IMR-90 (cell line): ENCODE measurements at regions not wholly inside any gene's neighbourhood (a gene's known extent, or its start where the extent isn't known, plus 50 kb on each side); places are given as distances from the start of the nearest gene placed in this dataset.

ENCODE experiments used
- ATAC-seq: fragments of 200-7000 bp; cut with Tn5 transposase; 2 replicates; pipeline ENCODE4 v1.9.1; 2020; ENCODE audit warnings: low read depth, mild to moderate bottlenecking, moderate library complexity
- BruUV-seq: library from RNA; stranded (reverse); fragments of 400-500 nt; replicated peaks from 2 replicates; lab custom pipeline; 2021; lab: Mats Ljungman, UMichigan
- CTCF ChIA-PET: fragments of 300-600 bp; formaldehyde crosslinking; extraction: SDS; loops from one replicate; lab custom pipeline; 2021; ENCODE audit warnings: antibody characterized with exemption; lab: Yijun Ruan, JAX
- POLR2A ChIA-PET: fragments of 300-600 bp; sonication (Branson Sonifier 250); formaldehyde crosslinking; loops from one replicate; lab custom pipeline; 2022; ENCODE audit warnings: antibody characterized with exemption; ENCODE audit not compliant: unreplicated experiment; lab: Charles Lee
- DNase-seq: peaks from one replicate; pipeline ENCODE4 v3.0.0; 2013
- H2AFZ ChIP-seq: replicated peaks from 2 replicates; pipeline ENCODE3; 2013; ENCODE audit warnings: low read length, mild to moderate bottlenecking; ENCODE audit not compliant: poor library complexity
- H2AK5ac ChIP-seq: 2 replicates; pipeline ENCODE4 v1.6.1; 2013; ENCODE audit warnings: low read depth, low read length, inconsistent platforms
- H2AK9ac ChIP-seq: replicated peaks from 2 replicates; pipeline ENCODE3; 2013; ENCODE audit warnings: mild to moderate bottlenecking, low read depth, low read length, moderate library complexity; ENCODE audit not compliant: poor library complexity
- H2BK120ac ChIP-seq: 2 replicates; pipeline ENCODE4 v1.6.1; 2013; ENCODE audit warnings: low read depth, low read length, inconsistent platforms
- H2BK15ac ChIP-seq: 3 replicates; pipeline ENCODE4 v1.6.1; 2013; ENCODE audit warnings: low read depth, low read length, inconsistent platforms
- H2BK20ac ChIP-seq: 2 replicates; pipeline ENCODE4 v1.6.1; 2013; ENCODE audit warnings: low read depth, mild to moderate bottlenecking, inconsistent platforms, low read length, moderate library complexity
- H2BK5ac ChIP-seq: 2 replicates; pipeline ENCODE4 v1.6.1; 2013; ENCODE audit warnings: mild to moderate bottlenecking, low read depth, low read length, inconsistent platforms; ENCODE audit not compliant: poor library complexity, severe bottlenecking
- H3K14ac ChIP-seq: replicated peaks from 2 replicates; pipeline ENCODE4 v1.6.1; 2013; ENCODE audit warnings: low read depth, low read length, inconsistent platforms
- H3K18ac ChIP-seq: 2 replicates; pipeline ENCODE4 v1.6.1; 2013; ENCODE audit warnings: low read depth, low read length, control low read depth
- H3K23ac ChIP-seq: 2 replicates; pipeline ENCODE4 v1.6.1; 2013; ENCODE audit warnings: low read depth, low read length, inconsistent platforms
- H3K27ac ChIP-seq: 2 replicates; pipeline ENCODE4 v1.5.1; 2013; ENCODE audit warnings: mild to moderate bottlenecking, control low read depth, low read length; ENCODE audit not compliant: insufficient read depth
- H3K27me3 ChIP-seq: 2 replicates; pipeline ENCODE4 v1.6.1; 2013; ENCODE audit warnings: low read length; ENCODE audit not compliant: control insufficient read depth, insufficient read depth
- H3K36me3 ChIP-seq: 2 replicates; pipeline ENCODE4 v1.6.1; 2013; ENCODE audit warnings: low read length, mixed read lengths; ENCODE audit not compliant: control insufficient read depth, insufficient read depth
- H3K4ac ChIP-seq: 2 replicates; pipeline ENCODE4 v1.6.1; 2013; ENCODE audit warnings: low read depth, low read length, inconsistent platforms
- H3K4me1 ChIP-seq: 2 replicates; pipeline ENCODE4 v1.6.1; 2013; ENCODE audit warnings: low read length, mixed read lengths; ENCODE audit not compliant: control insufficient read depth, insufficient read depth
- H3K4me2 ChIP-seq: 2 replicates; pipeline ENCODE4 v1.6.1; 2013; ENCODE audit warnings: low read depth, mild to moderate bottlenecking, control low read depth, low read length, moderate library complexity
- H3K4me3 ChIP-seq: 2 replicates; pipeline ENCODE4 v1.5.1; 2013; ENCODE audit warnings: low read depth, mild to moderate bottlenecking, control low read depth, low read length, moderate library complexity; ENCODE audit not compliant: insufficient read depth
- H3K56ac ChIP-seq: 2 replicates; pipeline ENCODE4 v1.6.1; 2013; ENCODE audit warnings: low read length, inconsistent platforms; ENCODE audit not compliant: insufficient read depth; ENCODE audit errors: extremely low read depth
- H3K79me1 ChIP-seq, 2 experiments: 2 replicates each; pipeline ENCODE4 v1.6.1; 2013; ENCODE audit warnings: low read length in 2 of 2, inconsistent platforms in 1 of 2, low read depth in 1 of 2
- H3K9ac ChIP-seq: 2 replicates; pipeline ENCODE4 v1.6.1; 2013; ENCODE audit warnings: low read depth, low read length, control low read depth
- H3K9me1 ChIP-seq: 2 replicates; pipeline ENCODE4 v1.6.1; 2013; ENCODE audit warnings: low read length, inconsistent platforms; ENCODE audit not compliant: insufficient read depth
- H3K9me3 ChIP-seq: 2 replicates; pipeline ENCODE4 v1.6.1; 2013; ENCODE audit warnings: low read length; ENCODE audit not compliant: control insufficient read depth, insufficient read depth
- H4K20me1 ChIP-seq: 2 replicates; pipeline ENCODE4 v1.6.1; 2013; ENCODE audit warnings: low read length, inconsistent platforms; ENCODE audit not compliant: insufficient read depth
- H4K5ac ChIP-seq: 2 replicates; pipeline ENCODE4 v1.6.1; 2013; ENCODE audit warnings: mild to moderate bottlenecking, low read depth, low read length, control low read depth
- H4K8ac ChIP-seq, 2 experiments: 2 replicates each; pipeline ENCODE4 v1.6.1; 2013; ENCODE audit warnings: low read depth in 2 of 2, low read length in 2 of 2, control low read depth in 1 of 2, inconsistent platforms in 1 of 2
- H4K91ac ChIP-seq: 2 replicates; pipeline ENCODE4 v1.6.1; 2013; ENCODE audit warnings: low read depth, low read length, inconsistent platforms; ENCODE audit not compliant: insufficient read depth
- BHLHE40 ChIP-seq: fragments of 150-350 bp; IDR thresholded peaks from 2 replicates; pipeline ENCODE4 v1.6.1; 2016; ENCODE audit warnings: mild to moderate bottlenecking, low read depth, low read length
- CEBPB ChIP-seq: IDR thresholded peaks from 2 replicates; pipeline ENCODE4 v1.6.1; 2012; ENCODE audit warnings: low read depth, low read length, improper control_type of control experiment
- CHD1 ChIP-seq: IDR thresholded peaks from 2 replicates; pipeline ENCODE4 v1.6.1; 2012; ENCODE audit warnings: low read depth, low read length, improper control_type of control experiment
- CTCF ChIP-seq: conservative IDR thresholded peaks from 2 replicates; pipeline ENCODE4 v1.5.1; 2012; ENCODE audit warnings: mild to moderate bottlenecking, low read depth, low read length, improper control_type of control experiment
- FOS ChIP-seq: fragments of 150-350 bp; IDR thresholded peaks from 2 replicates; pipeline ENCODE4 v1.6.1; 2016; ENCODE audit warnings: low read depth, low read length
- MAFK ChIP-seq: IDR thresholded peaks from 2 replicates; pipeline ENCODE4 v1.6.1; 2012; ENCODE audit warnings: low read depth, low read length, improper control_type of control experiment
- MAZ ChIP-seq: IDR thresholded peaks from 2 replicates; pipeline ENCODE4 v1.6.1; 2012; ENCODE audit warnings: low read depth, mild to moderate bottlenecking, low read length, improper control_type of control experiment, moderate library complexity, borderline replicate concordance
- NFE2L2 ChIP-seq: fragments of 150-350 bp; IDR thresholded peaks from 2 replicates; pipeline ENCODE4 v1.6.1; 2016; ENCODE audit warnings: low read depth, mild to moderate bottlenecking, low read length
- POLR2A ChIP-seq: IDR thresholded peaks from 2 replicates; pipeline ENCODE4 v1.6.1; 2012; ENCODE audit warnings: mild to moderate bottlenecking, low read depth, low read length
- RAD21 ChIP-seq: IDR thresholded peaks from 2 replicates; pipeline ENCODE4 v1.6.1; 2012; ENCODE audit warnings: low read length, improper control_type of control experiment
- RCOR1 ChIP-seq: IDR thresholded peaks from 2 replicates; pipeline ENCODE4 v1.6.1; 2012; ENCODE audit warnings: mild to moderate bottlenecking, low read length, improper control_type of control experiment; ENCODE audit not compliant: insufficient replicate concordance
- RFX5 ChIP-seq: IDR thresholded peaks from 2 replicates; pipeline ENCODE4 v1.8.0; 2012; ENCODE audit warnings: low read depth, mild to moderate bottlenecking, low read length, moderate library complexity
- SMC3 ChIP-seq: fragments of 150-350 bp; IDR thresholded peaks from 2 replicates; pipeline ENCODE4 v1.6.1; 2016; ENCODE audit warnings: low read depth, mild to moderate bottlenecking, antibody characterized with exemption, low read length, moderate library complexity
- WGBS, 2 experiments: methylation state at CpG; one replicate each; pipeline versions ENCODE4 v1.1.5 to v1.1.7; 2013; ENCODE audit warnings: missing lambda C conversion rate in 2 of 2; ENCODE audit not compliant: insufficient read length in 1 of 2; ENCODE audit errors: extremely low coverage in 2 of 2; 5-methylcytosine and 5-hydroxymethylcytosine counted together
- dilution Hi-C: fragments of 300-500 bp; cut with HindIII; formaldehyde crosslinking; loops from one replicate; pipeline ENCODE4 v1.14.3; 2018; ENCODE audit warnings: low sequenced_read_pairs; ENCODE audit not compliant: unreplicated experiment
- in situ Hi-C: fragments of 300-500 bp; cut with MboI; formaldehyde crosslinking; loops from 3 replicates; pipeline ENCODE4 v1.14.3; 2019; ENCODE audit warnings: low sequenced_read_pairs, inconsistent platforms, mixed read lengths
- intact Hi-C: fragments of 100-400 bp; cut with micrococcal nuclease; formaldehyde crosslinking; loops from 2 replicates; pipeline ENCODE4 v1.10.0; 2022
- TF ChIP-seq, protein P1 (sequence below): fragments of 150-350 bp; IDR thresholded peaks from 2 replicates; pipeline ENCODE4 v1.6.1; 2016; ENCODE audit warnings: low read depth, mild to moderate bottlenecking, low read length, moderate library complexity, borderline replicate concordance
- TF ChIP-seq, protein P2 (sequence below): fragments of 150-350 bp; IDR thresholded peaks from 2 replicates; pipeline ENCODE4 v1.6.1; 2017; ENCODE audit warnings: mild to moderate bottlenecking, antibody characterized with exemption, low read length, low read depth

GRCh38 chr2:45275242-45275805 is 266.1 kb upstream of the SIX2 start:
- no peak overlapping the region for H3K4me2 ChIP-seq
- H2BK15ac ChIP-seq, result no peak overlapping the region
- H2AFZ ChIP-seq, result no peak overlapping the region
- no peak overlapping the region for H4K5ac ChIP-seq
- H2AK9ac ChIP-seq, result no peak overlapping the region
- peak; percentile 57 for DNase-seq
- 80% methylated on average over 1 of the region's 4 CpGs; no CpG with 5 or more reads in 1 of the 2 experiments for WGBS, 2 experiments
- no peaks in the 10 kb centered on the region for H3K79me1 ChIP-seq
- ATAC-seq, result peak; percentile 59; the same call in 1 of the 2 replicates
- H3K9ac ChIP-seq, result no peak overlapping the region
- H3K9me1 ChIP-seq, result no peaks in the 10 kb centered on the region
- no peak overlapping the region for H3K4ac ChIP-seq
- H3K4me3 ChIP-seq, result no peak overlapping the region
- no peaks in the 10 kb centered on the region for H3K36me3 ChIP-seq
- H4K8ac ChIP-seq, result no peak overlapping the region
- H4K91ac ChIP-seq, result no peak overlapping the region
- H4K20me1 ChIP-seq, result no peaks in the 10 kb centered on the region
- intact Hi-C loops, result no loop called here
- no peak overlapping the region for H2AK5ac ChIP-seq
- ChIA-PET CTCF (no interaction called here), POLR2A (no interaction called here)
- BruUV-seq, result no TSS peak
- H2BK120ac ChIP-seq, result no peak overlapping the region
- H3K23ac ChIP-seq, result no peak overlapping the region
- H3K4me1 ChIP-seq, result peaks cover 12% of the 10 kb centered on the region; the same call in 1 of the 2 replicates
- H3K9me3 ChIP-seq, result no peaks in the 10 kb centered on the region; the same call in 1 of the 2 replicates
- dilution Hi-C loops, result no loop called here
- no peak for TF ChIP-seq BHLHE40
- no peak for TF ChIP-seq CHD1
- TF ChIP-seq RAD21, result no peak
- TF ChIP-seq, protein P1, sequence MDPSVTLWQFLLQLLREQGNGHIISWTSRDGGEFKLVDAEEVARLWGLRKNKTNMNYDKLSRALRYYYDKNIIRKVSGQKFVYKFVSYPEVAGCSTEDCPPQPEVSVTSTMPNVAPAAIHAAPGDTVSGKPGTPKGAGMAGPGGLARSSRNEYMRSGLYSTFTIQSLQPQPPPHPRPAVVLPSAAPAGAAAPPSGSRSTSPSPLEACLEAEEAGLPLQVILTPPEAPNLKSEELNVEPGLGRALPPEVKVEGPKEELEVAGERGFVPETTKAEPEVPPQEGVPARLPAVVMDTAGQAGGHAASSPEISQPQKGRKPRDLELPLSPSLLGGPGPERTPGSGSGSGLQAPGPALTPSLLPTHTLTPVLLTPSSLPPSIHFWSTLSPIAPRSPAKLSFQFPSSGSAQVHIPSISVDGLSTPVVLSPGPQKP, result no peak
- no peak for TF ChIP-seq POLR2A
- no peak for TF ChIP-seq FOS
- TF ChIP-seq RFX5, result no peak
- TF ChIP-seq SMC3, result no peak
- TF ChIP-seq RCOR1, result no peak
- no peak for TF ChIP-seq NFE2L2
- TF ChIP-seq MAZ, result no peak
- TF ChIP-seq, protein P2, sequence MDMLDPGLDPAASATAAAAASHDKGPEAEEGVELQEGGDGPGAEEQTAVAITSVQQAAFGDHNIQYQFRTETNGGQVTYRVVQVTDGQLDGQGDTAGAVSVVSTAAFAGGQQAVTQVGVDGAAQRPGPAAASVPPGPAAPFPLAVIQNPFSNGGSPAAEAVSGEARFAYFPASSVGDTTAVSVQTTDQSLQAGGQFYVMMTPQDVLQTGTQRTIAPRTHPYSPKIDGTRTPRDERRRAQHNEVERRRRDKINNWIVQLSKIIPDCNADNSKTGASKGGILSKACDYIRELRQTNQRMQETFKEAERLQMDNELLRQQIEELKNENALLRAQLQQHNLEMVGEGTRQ, result no peak
- no peak for TF ChIP-seq CEBPB
- no peak for TF ChIP-seq MAFK
- TF ChIP-seq CTCF, result no peak
- no peak overlapping the region for H3K27ac ChIP-seq
- H2BK20ac ChIP-seq, result no peak overlapping the region
- in situ Hi-C loops, result no loop called here
- H3K27me3 ChIP-seq, result peaks cover 20% of the 10 kb centered on the region
- H2BK5ac ChIP-seq, result no peak overlapping the region
- no peak overlapping the region for H3K18ac ChIP-seq
- H3K56ac ChIP-seq, result no peak overlapping the region
- H3K14ac ChIP-seq, result no peak overlapping the region
